ENCODE measurements at regions not wholly inside any gene's neighbourhood (a gene's known extent, or its start where the extent isn't known, plus 50 kb on each side); places are given as distances from the start of the nearest gene placed in this dataset.

DNA sequence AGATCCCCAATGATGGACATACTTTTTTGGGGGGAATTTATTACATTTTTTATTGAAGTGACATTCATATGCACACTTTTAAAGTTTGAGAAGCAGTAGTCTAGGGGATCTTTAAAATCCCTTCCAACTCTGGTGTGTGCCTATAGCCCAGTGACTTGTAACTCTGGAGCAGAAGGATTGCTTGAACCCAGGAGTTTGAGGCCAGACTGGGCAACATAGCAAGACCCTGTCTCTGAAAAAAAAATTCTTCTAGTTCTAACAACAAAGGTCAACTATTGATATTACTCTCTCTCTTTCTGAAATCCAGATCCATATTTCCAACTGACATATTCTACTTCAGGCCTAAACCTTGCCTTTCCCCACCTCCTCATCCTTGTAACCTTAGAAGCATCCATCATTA, 148.2 kb upstream of the SPRY4 start:
- DNase-seq = no peak

DNA sequence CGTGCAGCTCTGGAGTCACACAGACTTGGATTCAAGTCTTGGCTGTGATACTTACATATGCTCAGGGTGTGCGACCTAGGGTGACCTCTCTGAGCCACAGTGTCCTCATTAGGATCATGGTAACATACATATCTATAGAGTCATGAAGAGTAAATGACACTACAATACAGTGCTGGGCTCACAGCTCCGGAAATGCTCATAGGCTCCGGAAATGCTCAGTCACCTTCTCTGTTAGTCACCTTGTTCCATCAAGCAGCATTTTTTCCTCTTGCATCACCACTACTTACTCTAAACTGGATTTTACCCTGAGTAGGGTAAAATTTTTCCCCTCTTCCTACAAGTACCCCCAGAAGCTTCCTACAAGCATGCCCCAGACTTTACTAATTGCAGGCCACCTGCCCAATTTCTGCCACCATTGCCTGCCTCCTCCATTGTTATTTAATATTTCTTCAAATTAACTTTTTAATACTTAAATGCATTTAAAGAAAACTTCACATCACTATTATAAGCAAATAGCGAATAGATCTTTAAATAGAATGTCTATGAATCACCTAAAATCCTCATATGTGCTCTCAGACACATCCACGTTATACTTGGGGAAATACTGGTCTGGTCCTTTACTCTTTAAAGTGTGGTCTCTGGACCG, 147.6 kb upstream of the SPRY4 start:
- no peak for DNase-seq

DNA sequence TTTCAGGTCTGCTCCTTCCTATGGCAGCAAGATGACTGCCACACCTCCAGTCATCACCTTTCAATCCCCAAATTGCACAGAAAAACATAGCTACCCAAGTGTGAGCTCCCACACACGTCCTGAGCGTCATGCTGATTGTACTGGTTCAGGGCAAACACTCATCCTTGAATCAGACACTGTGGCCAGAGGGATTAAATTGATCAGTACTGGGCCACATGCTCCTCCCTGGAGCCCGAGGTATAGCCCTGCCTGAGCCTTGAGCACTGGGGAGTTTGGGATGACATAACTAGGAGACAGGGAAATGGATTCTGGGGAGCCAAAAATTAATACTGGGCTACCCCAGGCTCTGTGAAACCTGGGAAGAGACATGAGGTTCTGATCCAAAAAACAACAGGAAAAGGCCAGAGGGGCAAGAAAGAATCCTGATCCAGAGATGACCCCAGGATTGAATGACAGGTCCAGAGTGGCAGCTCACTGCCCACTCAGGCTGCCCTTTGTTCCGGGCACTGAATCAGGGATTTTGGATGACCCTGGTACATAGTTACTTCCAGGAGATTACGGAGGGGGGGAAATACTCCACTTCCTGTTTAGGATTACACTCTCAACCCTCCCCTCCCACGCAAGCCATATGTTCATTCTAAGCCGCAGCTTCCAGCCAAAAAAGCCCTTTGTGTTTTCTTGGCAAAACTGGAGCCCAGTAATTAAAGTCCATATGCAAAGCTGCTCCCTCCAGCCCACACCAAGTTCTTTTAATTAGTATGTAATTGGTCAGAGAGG, 141.6 kb upstream of the SPRY4 start:
- DNase-seq = no peak

DNA sequence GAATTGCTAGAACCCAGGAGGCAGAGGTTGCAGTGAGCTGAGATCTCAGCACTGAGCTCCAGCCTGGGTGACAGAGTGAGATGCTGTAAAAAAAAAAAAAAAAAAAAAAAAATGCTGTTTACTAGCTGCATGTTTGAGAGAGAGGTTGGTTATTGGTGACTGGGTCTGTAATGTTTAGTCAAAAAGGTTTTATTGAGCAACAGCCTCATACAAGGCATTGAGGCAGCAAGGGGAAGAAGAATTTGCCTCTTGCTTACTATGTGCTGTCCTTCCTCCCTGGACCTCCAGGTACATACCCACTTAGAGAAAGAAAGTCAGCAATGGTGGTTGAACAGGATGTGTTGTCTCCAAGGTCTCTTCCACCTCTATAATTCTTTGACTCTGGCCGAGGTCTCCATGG, 140.7 kb upstream of the SPRY4 start:
- no peak for DNase-seq

DNA sequence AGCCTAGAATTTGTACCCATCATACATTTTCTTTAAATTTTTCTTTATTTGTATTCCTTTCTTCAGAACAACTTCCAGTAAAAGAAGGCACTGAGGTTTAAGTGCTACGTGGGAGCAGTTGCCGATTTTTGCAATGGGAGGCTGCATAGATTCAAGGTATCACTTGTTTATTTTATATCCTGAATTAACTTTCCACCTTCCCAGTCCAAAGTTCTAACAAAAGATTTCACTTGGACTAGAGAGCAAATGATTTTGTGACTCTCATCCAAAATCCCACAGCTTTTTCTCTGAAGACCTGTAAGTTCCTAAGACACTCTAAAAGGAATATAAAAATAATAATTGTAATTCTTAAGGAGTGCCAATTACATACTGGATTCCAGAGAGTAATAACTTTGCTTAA, 139.1 kb upstream of the SPRY4 start:
- no peak for DNase-seq

DNA sequence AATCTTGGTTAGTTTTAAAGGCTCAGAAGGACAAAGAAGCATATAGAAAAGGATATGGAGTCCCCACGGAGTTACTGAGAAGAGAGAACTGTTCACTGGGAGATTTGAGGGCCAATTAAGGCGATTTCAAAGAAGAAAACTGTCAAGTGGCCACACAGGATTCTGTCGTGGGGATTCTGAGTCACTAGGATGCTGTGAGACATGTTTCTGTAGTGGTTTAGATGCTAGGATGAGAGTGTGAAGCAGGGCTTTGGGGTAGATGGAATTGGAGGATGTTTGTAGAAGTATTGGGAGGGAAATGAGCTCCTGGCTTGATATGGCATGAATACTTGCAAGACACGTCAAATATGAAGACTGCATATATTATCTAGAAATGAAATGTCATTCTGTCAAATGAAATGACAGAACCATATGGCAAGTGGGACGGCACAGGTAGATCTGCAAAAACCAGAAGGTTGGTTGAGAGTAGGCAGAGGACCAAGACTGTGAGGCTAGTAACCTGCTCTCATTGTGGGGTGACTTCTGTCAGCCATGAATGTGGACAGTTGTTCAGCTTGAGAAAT, 136.3 kb upstream of the SPRY4 start:
- DNase-seq = no peak

DNA sequence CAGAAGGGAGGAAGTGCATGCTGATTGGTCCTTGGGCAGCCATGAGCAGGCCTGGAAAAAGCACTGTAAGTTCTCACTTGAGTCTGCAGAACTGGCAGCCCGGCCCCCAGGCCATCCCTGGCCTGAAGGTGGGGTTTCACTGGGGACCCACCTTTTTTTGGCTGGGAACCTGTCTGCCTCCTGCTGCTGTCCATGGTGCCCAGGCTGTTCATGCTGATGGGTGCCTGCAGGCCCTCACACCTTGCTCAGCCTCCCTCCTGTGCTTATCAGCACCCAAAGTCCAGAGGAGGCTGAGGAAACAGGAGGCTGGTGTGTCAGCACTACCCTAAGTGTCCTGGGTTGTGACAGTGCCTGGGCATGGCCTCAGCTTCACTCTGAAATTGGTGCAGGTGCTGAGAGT, 134.4 kb upstream of the SPRY4 start:
- DNase-seq = no peak

DNA sequence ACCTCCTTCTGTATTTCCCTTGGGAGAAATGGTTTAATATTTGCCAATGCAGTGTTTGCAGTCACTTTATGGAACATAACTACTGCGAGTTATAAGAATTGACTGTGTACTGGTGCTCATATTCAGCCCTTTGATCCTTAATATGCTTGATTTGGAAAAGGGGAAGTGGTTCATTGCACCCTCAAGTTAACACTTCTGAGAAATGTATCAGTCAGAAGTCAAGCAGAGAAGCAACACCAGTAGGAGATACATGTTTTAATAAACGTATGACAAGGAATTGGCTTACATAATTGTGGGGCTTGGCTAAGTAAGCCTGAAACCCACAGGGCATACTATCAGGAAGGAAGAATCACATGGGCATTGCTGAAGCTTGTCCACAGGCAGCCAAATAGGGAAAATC, 131.0 kb upstream of the SPRY4 start:
- no peak for DNase-seq

DNA sequence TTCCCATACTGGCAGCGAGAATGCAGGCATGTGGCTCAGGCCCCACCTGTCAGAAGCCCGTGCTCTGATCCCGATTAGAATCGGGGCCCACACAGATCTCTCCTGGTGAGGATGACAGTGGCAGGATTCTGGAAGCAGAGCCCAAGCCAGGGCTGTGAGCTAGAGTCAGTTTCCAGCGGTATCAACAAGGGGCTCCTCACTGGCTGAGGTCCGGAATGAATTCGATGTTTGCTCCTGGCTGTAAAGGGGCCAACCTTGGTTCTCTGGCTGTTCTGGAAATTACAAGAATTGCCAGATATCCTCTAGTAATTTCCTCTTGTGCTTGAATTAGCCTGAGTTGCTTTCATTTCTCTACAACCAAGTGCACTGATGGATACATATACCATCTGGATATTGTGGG, 129.1 kb upstream of the SPRY4 start:
- no peak for DNase-seq

DNA sequence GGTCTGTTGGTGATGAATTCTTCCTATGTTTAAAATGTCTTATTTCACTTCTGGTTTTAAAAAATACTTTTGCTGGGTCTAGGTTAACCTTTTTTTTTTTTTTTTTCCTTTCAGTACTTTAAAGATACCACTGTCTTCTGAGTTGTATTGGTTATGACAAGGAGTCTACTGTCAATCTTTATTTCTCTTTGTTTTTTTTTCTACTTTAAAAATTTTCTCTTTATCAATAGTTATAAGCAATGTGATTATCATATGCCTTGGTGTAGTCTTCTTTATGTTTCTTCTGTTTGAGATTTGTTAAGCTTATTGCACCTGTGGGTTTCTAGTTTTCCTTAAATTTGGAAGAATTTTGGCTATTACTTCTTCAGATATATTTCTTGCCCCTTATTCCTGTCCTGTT, 125.6 kb upstream of the SPRY4 start:
- no peak for DNase-seq

DNA sequence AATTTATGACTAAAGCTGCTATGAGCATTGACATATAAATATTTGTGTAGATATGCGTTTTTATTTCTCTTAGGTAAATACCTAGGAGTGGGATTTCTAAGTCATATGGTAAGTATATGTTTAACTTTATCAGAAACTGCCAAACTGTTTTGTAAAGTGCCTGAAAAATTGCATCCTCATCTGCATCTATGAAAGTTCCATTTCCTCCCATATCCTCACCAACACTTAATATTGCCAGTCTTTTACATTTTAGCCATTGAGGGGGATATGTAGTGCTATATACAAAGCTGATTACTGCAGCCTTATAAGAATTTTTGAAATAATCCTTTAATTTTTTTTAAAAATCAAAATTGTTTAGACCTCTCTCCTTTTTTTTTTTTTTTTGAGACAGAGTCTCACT, 123.1 kb upstream of the SPRY4 start:
- no peak for DNase-seq

DNA sequence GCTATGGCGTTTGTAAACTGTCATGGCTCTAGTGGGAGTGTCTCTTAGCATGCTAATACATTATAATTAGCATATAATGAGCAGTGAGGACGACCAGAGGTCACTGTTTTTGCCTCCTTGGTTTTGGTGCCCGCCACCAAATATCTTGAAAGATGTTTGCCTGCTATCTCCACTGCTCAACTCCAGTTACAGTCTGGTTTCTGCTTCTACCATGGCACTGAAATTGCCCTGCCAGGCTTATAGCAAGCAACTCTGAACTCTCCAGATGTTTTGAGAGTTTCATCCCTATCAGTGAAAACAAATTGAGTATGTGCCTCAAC, 122.1 kb upstream of the SPRY4 start:
- no peak for DNase-seq

DNA sequence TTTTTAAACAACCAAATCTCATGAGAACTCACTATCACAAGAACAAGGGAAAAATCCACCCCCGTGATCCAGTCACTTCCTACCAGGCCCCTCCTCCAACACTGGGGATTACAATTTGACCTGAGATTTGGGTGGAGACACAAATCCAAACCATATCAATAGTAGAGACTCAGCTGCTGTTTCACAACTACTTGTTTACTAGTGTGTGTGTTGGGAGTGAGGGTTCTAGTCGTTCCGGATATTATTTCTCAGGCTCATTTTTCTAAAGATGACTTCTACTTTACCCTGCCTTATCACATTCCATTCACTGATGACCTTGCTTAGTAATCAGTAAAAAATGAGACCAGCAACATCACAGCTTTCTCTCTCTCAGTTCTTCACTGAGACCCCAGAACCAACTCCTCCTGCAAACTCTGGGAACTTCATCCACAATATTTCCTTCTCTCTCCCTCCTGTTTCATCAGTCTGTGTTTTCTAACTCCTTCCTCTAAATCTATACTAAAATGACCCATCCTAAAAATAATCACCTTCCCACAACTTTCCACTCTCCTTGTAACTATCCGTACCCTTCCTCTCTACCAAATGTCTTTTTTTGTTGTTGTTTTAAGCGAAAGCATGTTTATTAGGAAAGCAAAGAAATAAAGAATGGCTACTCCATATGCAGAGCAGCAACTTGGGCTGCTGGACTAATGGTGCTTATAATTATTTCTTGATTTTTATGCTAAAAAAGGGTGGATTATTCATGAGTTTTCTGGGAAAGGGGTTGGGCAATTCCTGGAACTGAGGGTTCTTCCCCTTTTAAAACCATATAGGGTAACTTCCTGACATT, 121.5 kb upstream of the SPRY4 start:
- no peak for DNase-seq

DNA sequence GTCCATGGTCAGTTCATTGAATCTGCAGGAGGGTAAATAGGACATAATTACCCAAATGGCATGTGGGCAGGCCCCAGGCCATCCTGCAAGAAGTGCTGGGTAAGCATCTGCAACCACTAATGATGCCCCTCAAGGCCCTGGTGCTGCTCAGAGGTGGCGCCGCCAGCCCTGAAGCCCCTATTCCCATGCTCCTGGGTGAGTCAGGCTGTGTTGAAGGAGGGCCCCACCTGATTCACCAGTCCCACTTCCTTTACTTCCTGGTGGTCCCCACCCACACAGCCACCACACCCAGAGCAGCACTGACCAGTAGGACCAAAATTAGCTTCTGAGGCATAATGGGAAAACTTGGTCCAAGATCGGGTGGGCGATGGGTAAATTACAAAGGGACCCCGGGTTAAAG, 120.4 kb upstream of the SPRY4 start:
- DNase-seq = no peak

DNA sequence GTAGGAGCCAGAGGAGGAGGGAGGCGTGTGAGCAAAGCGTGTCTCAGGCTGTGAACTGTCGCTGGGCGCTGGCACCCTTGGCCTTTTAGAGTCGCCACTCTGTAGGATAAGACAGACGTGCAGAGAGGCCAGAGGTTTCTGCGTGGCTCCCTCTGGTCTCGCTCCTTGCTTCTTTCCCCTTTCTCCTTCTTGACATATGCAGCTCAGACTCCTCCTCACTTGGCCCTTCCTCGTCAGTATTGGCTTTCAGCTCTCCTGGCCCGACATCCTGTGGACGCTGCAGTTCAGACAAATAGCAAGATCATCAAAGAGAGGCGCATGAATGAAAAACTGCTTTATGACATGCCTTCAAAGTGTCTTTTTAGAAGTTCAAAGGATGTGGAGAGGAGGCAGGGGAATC, 116.8 kb upstream of the SPRY4 start:
- no peak for DNase-seq

DNA sequence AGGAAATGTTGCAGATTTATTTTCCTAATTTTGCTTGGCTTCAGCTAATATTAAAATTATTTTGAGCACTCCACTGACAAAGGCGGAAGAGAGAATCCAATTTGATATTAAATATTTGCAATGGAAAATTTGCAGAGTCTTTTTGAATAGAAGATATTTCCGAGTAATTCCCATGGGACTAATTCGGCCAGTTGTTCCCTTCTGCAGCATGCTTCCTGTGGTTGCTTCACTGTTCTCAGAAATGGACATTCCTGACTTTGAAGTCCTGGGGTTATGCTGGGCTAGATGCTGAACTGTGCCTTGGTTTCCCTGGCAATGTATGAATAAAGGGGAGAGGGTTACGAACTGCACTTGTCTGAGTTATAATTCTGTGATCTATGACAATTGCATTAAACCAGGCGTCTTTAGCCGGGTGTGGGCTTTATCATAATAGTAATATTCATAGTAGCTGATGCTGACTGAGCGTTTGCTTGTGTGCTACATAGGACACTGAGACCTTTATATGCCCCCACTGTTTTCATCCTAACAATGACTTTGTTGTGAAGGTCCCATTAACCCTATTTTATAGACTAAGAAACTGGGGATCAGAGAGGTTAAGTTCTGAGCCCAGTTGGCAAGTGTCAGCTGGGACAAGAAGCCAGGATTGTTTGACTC, 114.5 kb upstream of the SPRY4 start:
- DNase-seq = no peak

DNA sequence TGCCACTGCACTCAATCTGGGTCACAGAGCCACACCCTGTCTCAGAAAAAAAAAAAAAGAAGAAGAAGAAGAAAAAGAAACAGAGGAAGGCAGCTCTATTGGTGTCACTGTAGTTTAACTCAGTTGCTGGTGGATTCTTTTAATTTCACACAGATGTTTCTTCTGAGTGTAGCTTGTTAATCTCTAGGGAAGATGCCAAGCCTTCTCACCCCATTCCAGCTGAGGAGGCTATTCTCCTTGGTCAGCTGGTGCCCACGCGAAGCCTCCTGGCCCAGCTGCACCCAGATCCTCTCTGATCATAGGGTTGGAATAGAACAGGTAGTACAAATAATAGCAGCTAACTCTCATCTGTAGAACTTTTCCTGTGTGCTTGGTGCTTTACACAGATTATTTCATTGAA, 113.8 kb upstream of the SPRY4 start:
- no peak for DNase-seq

DNA sequence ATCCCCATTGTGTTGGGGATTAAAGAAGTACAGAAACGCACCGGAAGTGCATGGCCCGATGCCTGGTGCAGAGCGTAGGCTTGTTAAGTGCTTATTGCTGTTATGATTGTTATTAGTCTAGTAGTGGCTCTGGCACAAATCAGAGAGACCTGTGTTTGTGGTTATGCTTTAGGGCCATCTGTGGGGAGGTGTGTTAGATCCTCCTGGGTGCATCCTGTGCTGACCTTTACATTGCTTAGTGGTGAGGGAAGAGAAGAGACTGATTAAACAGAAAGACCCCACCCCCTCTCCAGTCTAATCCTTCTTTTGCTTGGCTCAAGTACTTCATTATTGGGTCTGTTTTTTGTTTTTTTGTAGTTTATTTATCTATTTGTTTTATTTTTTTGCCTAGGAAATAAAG, 112.7 kb upstream of the SPRY4 start:
- no peak for DNase-seq

DNA sequence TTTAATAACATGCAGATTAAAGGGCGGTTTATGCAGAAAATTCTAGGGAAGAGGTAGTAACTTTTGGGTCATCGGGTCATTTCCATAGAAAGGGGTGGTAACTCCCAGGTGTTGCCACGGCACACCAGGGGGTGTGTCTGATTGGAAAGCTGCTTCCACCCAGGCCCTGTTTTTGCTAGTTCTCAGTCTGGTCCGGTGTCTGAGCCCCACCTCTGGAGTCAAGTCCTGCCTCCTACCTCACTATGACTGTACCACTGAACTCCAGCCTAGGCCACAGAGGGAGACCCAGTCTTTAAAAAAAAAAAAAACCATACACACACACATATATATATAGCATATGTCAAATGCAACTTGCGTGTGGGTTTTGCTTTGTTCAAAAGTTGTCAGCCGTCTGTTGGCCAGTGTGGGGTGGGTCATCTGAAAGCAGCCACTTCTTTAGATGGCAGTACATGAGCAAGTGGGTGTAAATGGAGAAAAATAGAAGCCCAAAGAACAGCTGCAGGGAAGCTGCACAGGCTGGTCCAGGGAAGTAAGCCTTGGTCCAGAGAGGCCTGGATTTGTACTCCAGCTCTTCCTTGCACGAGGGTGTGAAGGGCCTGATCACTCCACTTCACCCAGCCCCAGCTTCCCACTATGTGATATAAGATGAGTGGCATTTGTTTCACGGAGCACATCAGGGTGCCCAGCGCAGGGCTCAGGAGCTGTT, 110.7 kb upstream of the SPRY4 start:
- DNase-seq = no peak

DNA sequence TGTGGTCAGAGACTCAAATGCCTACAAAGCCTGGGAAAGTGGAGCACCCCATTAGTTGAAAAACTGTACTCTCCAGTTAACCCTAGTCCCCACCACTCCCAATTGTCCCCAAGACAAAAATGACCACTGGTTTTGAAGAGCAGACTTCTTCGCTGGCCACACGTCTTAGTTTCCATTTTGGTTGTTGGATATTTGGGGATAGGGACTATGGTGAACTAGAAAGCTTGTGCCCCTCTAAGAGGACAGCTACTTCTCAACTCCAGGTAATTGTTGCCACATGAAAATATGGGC, 109.4 kb upstream of the SPRY4 start:
- DNase-seq = no peak

DNA sequence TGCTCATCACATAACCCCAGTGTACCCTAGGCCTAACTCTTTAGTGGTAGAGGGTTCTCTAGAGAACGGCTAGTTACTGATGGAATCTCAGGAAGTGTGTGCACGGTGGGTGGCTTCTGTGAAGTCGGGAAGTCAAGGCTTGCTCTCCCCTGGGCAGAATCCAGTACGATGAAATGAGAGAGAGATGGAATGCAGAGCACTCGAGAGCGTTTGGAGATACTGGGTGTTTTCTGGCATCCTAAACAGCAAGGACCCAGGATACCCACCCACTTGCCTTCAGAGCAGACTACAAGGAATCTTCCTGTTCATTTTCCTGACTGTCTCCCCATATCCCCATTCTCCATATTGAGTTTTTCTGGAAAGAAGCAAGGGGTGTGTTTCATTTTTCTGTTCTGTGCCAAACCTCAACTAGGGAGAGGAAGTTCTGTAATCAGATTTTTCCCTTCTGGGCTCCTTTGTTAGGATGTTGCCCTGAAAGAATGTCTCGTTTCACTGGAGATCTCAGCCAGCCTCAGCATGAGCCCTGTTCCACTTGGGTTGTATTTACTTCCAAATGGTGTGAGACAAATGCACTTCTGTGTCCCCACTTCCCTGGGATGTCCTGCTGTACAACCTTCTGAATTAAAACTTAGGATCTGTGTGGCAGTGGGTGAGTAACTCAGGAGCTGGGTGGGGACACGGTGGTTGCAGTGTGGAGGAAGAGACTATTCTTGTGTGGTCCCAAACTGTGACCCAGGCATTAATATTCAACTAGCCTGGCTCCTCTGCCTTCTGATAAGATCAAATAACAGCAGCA, 108.9 kb upstream of the SPRY4 start:
- no peak for DNase-seq

DNA sequence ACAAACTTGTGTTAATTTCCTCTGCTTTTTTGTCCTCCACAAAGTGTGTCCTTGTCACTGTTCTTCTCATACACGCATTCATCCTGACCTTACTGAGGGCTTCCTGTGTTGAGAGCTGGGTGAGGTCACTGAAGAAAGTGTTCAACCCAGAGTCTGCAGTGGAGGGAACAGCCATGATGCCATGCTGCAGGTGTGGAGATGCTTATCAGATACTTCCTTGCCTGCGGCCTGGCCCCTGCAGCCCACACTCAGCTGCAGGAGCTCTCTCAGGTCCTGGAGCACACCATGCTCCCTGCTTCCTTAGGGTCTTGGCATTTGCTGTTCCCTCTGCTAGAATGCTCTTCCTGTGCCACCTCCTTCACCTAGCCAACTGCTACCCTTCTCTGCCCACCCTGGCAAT, 108.1 kb upstream of the SPRY4 start:
- DNase-seq = peak; percentile 55
